Liver (tissue), 8 donors: ENCODE measurements at regions not wholly inside any gene's neighbourhood (a gene's known extent, or its start where the extent isn't known, plus 50 kb on each side); places are given as distances from the start of the nearest gene placed in this dataset.

Source experiments
- DNase-seq: peaks from one replicate; pipeline ENCODE4 v3.0.0-alpha.2; 2017; ENCODE audit warnings: low spot score
- H3K27ac ChIP-seq, 2 donors: one replicate each; pipeline ENCODE4 v1.7.0; 2013; ENCODE audit warnings: inconsistent platforms in 2 of 2, low read length in 2 of 2, control low read depth in 1 of 2, low read depth in 1 of 2, mild to moderate bottlenecking in 1 of 2
- H3K27me3 ChIP-seq, 4 donors: one replicate each; pipeline versions ENCODE4 v1.6.1 to v1.7.0; 2013; ENCODE audit warnings: low read length in 3 of 4, inconsistent platforms in 1 of 4, mild to moderate bottlenecking in 1 of 4, moderate library complexity in 1 of 4; ENCODE audit not compliant: control insufficient read depth in 4 of 4, insufficient read depth in 4 of 4
- H3K36me3 ChIP-seq, 4 donors: one replicate each; pipeline versions ENCODE4 v1.6.1 to v1.7.0; 2013; ENCODE audit warnings: low read length in 3 of 4, mild to moderate bottlenecking in 3 of 4, low read depth in 1 of 4, moderate library complexity in 1 of 4; ENCODE audit not compliant: control insufficient read depth in 4 of 4, insufficient read depth in 3 of 4
- H3K4me1 ChIP-seq, 4 donors: one replicate each; pipeline versions ENCODE4 v1.6.1 to v1.7.0; 2013; ENCODE audit warnings: low read length in 3 of 4, mild to moderate bottlenecking in 3 of 4, moderate library complexity in 1 of 4; ENCODE audit not compliant: control insufficient read depth in 4 of 4, insufficient read depth in 4 of 4
- H3K4me3 ChIP-seq, 3 donors: one replicate each; pipeline versions ENCODE4 v1.6.1 to v1.7.0; 2013; ENCODE audit warnings: low read length in 3 of 3, control low read depth in 1 of 3, low read depth in 1 of 3, mild to moderate bottlenecking in 1 of 3
- H3K9ac ChIP-seq, 2 donors: one replicate each; pipeline ENCODE4 v1.7.0; 2013; ENCODE audit warnings: low read length in 2 of 2, mild to moderate bottlenecking in 2 of 2, moderate library complexity in 2 of 2, control low read depth in 1 of 2, low read depth in 1 of 2
- H3K9me3 ChIP-seq, 4 donors: one replicate each; pipeline versions ENCODE4 v1.6.1 to v1.7.0; 2013; ENCODE audit warnings: low read length in 3 of 4; ENCODE audit not compliant: control insufficient read depth in 4 of 4
- CTCF ChIP-seq: fragments of 150-350 bp; IDR thresholded peaks from 2 replicates; pipeline ENCODE4 v1.5.1; 2017; ENCODE audit warnings: improper control_type of control experiment, low read depth, low read length; ENCODE audit not compliant: missing input control
- FOXA1 ChIP-seq: IDR thresholded peaks from 2 replicates; pipeline ENCODE4 v1.6.1; 2016; ENCODE audit warnings: antibody characterized with exemption
- FOXA2 ChIP-seq: IDR thresholded peaks from 2 replicates; pipeline ENCODE4 v1.6.1; 2016; ENCODE audit warnings: antibody characterized with exemption
- GABPA ChIP-seq, 2 donors: IDR thresholded peaks in 1 of 2; conservative IDR thresholded peaks in 1 of 2; 2 replicates each; pipeline ENCODE4 v1.6.1; 2016; ENCODE audit warnings: antibody characterized with exemption in 2 of 2, mild to moderate bottlenecking in 1 of 2, moderate library complexity in 1 of 2
- HNF4G ChIP-seq: IDR thresholded peaks from 2 replicates; pipeline ENCODE4 v1.6.1; 2016; ENCODE audit warnings: antibody characterized with exemption
- MAX ChIP-seq: IDR thresholded peaks from 2 replicates; pipeline ENCODE4 v1.6.1; 2016; ENCODE audit warnings: antibody characterized with exemption
- RAD21 ChIP-seq, 2 donors: IDR thresholded peaks; 2 replicates each; pipeline ENCODE4 v1.6.1; 2016; ENCODE audit warnings: antibody characterized with exemption in 2 of 2, mild to moderate bottlenecking in 2 of 2
- REST ChIP-seq: IDR thresholded peaks from 2 replicates; pipeline ENCODE4 v1.6.1; 2016; ENCODE audit warnings: antibody characterized with exemption, mild to moderate bottlenecking
- SP1 ChIP-seq: IDR thresholded peaks from 2 replicates; pipeline ENCODE4 v1.6.1; 2018; ENCODE audit warnings: antibody characterized with exemption, mild to moderate bottlenecking
- TAF1 ChIP-seq: conservative IDR thresholded peaks from 2 replicates; pipeline ENCODE4 v1.6.1; 2016; ENCODE audit warnings: antibody characterized with exemption, mild to moderate bottlenecking
- YY1 ChIP-seq: IDR thresholded peaks from 2 replicates; pipeline ENCODE4 v1.6.1; 2016; ENCODE audit warnings: antibody characterized with exemption, mild to moderate bottlenecking
- WGBS: extraction: QIAGEN DNeasy Blood & Tissue Kit; methylation state at CpG from one replicate; pipeline ENCODE4 v1.1.7; 2013; 5-methylcytosine and 5-hydroxymethylcytosine counted together
- TF ChIP-seq, protein P1 (sequence below): IDR thresholded peaks from 2 replicates; pipeline ENCODE4 v1.6.1; 2016; ENCODE audit warnings: antibody characterized with exemption
- TF ChIP-seq, protein P2 (sequence below): IDR thresholded peaks from 2 replicates; pipeline ENCODE4 v1.6.1; 2016; ENCODE audit warnings: antibody characterized with exemption
- donor health status: healthy.
- donor health status: healthy.
- donor health status: healthy.
- donor health status: healthy.
- donor health status: healthy.

DNA sequence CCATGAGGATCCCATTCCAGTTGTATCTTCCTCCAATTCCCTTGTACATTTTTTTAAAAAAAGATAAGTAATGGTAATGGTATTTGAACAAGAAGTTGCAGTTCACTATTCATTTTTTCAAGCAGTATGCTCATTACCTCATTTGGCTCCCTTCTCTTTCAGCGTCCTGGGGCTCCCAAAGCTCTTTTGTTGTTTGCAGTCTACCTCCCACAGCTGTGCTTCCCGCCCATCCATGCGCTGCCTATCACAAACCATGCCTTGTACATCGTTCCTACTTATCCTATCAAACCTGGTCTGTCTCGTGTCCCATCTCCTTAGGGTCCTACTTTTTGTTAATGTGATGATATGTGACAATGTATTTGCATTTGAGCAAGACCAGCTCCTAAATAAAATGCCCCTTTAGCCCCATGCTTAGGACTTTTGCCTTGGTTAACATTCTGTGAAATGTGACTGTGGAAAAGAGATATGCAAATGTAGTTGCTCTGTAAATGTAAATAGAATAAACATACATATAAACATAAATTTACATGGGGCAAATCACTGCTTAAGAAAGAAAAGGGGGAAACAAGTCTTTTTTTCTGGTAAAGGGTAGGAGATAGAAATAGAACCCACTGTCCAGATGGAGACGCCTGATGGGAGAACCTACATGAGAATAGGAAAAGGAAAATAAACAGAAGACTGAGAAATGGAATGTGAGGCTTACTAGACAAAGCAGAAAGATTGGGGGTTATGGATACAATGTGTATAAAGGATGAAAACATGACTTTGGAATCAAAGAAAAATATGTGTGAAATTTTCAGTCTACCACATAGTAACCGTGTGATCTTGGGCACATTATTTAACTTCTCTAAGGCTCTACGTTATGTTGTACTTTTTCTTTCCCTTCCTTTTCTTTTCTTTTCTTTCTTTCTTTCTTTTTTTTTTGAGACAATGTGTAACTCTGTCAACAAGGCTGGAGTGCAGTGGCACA is 59.8 kb upstream of the PLXNA2 start:
- Histone ChIP-seq H3K4me3 (no peak overlapping the region), H3K9me3 (no peaks in the 10 kb centered on the region), H3K36me3 (no peaks in the 10 kb centered on the region), H3K4me1 (no peaks in the 10 kb centered on the region), H3K27me3 (no peaks in the 10 kb centered on the region), H3K27ac (no peak overlapping the region), H3K9ac (no peak overlapping the region)
- WGBS: 89% methylated on average over 8 of the region's 8 CpGs
- no peak for TF ChIP-seq MAX
- TF ChIP-seq CTCF: no peak
- TF ChIP-seq, protein P1, sequence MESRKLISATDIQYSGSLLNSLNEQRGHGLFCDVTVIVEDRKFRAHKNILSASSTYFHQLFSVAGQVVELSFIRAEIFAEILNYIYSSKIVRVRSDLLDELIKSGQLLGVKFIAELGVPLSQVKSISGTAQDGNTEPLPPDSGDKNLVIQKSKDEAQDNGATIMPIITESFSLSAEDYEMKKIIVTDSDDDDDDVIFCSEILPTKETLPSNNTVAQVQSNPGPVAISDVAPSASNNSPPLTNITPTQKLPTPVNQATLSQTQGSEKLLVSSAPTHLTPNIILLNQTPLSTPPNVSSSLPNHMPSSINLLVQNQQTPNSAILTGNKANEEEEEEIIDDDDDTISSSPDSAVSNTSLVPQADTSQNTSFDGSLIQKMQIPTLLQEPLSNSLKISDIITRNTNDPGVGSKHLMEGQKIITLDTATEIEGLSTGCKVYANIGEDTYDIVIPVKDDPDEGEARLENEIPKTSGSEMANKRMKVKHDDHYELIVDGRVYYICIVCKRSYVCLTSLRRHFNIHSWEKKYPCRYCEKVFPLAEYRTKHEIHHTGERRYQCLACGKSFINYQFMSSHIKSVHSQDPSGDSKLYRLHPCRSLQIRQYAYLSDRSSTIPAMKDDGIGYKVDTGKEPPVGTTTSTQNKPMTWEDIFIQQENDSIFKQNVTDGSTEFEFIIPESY: no peak
- no peak for TF ChIP-seq RAD21 (IDR thresholded peaks at IDR 0.05)
- no peak for TF ChIP-seq TAF1
- no peak for DNase-seq

DNA sequence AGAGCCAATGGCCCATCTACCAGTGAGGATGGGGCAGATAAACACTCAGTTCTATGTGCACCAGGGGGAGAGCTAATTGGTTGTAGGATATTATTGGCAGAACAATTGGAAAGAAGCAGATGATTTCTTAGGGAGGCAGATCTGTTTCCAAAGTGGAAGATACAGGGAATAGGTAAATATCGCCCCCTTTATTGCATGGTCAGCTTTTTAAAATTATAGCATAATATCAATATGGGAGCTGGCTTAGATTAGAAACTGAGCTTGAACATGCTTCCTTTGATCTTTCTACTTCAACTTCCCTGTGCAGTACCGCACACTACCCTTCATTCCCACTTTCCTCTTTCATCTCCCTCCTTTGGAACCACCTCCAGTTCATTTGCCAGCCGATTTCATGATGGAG is 64.0 kb upstream of the PLXNA2 start:
- Histone ChIP-seq H3K27me3 (no peaks in the 10 kb centered on the region), H3K9ac (no peak overlapping the region), H3K27ac (no peak overlapping the region), H3K4me1 (no peaks in the 10 kb centered on the region), H3K9me3 (no peaks in the 10 kb centered on the region), H3K36me3 (no peaks in the 10 kb centered on the region), H3K4me3 (no peak overlapping the region)
- no peak for DNase-seq
- 89% methylated on average over 3 of the region's 3 CpGs for WGBS
- no peak for TF ChIP-seq REST
- TF ChIP-seq SP1: no peak
- TF ChIP-seq RAD21 (IDR thresholded peaks at IDR 0.05): no peak
- no peak for TF ChIP-seq MAX
- no peak for TF ChIP-seq CTCF
- no peak for TF ChIP-seq YY1
- no peak for TF ChIP-seq GABPA (IDR thresholded peaks at IDR 0.05 in 1 of 2, conservative IDR thresholded peaks at IDR 0.05 in 1 of 2)
- no peak for TF ChIP-seq HNF4G
- no peak for TF ChIP-seq FOXA2
- no peak for TF ChIP-seq TAF1
- no peak for TF ChIP-seq FOXA1
- TF ChIP-seq, protein P2, sequence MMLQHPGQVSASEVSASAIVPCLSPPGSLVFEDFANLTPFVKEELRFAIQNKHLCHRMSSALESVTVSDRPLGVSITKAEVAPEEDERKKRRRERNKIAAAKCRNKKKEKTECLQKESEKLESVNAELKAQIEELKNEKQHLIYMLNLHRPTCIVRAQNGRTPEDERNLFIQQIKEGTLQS: no peak
